ENCODE measurements at regions not wholly inside any gene's neighbourhood (a gene's known extent, or its start where the extent isn't known, plus 50 kb on each side); places are given as distances from the start of the nearest gene placed in this dataset.

- peaks cover 2 to 27% (median 22%) of the 10 kb centered on the region in 4 experiments for H3K36me3 ChIP-seq (ENCODE audit: control insufficient read depth in 4 of 4, insufficient read depth in 4 of 4, low read length in 3 of 4)
- peaks cover 2 to 27% (median 16%) of the 10 kb centered on the region in 4 experiments for H3K4me1 ChIP-seq (ENCODE audit: control extremely low read depth in 1 of 4, control insufficient read depth in 4 of 4, insufficient read depth in 4 of 4, low read length in 3 of 4)
- no peaks in the 10 kb centered on the region for H3K9me3 ChIP-seq (ENCODE audit: control extremely low read depth in 1 of 5, control insufficient read depth in 4 of 5, insufficient read depth in 2 of 5, low read depth in 1 of 5, low read length in 4 of 5)
- H3K27ac ChIP-seq (ENCODE audit: insufficient read depth in 1 of 2, low read depth in 1 of 2, low read length in 2 of 2, poor library complexity in 1 of 2, severe bottlenecking in 2 of 2), result no peak overlapping the region
- ChIA-PET CTCF (interaction anchor here (1.1 to 2.1 kb wide), 4 partner anchors 9 to 35 kb away, joined by 3 to 5 read pairs (median 4); no protein-coding TSS in a partner anchor), POLR2A (no interaction called here)
- H3K27me3 ChIP-seq (replicated peaks in 2 of 5; ENCODE audit: control insufficient read depth in 4 of 5, insufficient read depth in 5 of 5, low read length in 4 of 5), result no peaks in the 10 kb centered on the region
- peak overlapping the region; percentile 11 to 83 (median 57) for H3K4me3 ChIP-seq (ENCODE audit: control insufficient read depth in 1 of 7, extremely low read depth in 1 of 7, insufficient read depth in 4 of 7, low read depth in 2 of 7, low read length in 6 of 7)
- WGBS (ENCODE audit: insufficient coverage), result 0% methylated on average over 3 of the region's 7 CpGs
- no peak for DNase-seq
Observed at GRCh38 chr9:708182-708550, 133.3 kb upstream of the DMRT1 start.

- DNase-seq, result peak in 2 of 3 donors; percentile 52 to 64
- 3% methylated on average over 4 of the region's 9 CpGs for WGBS (ENCODE audit: insufficient coverage)
- POLR2A ChIA-PET, result no interaction called here
- H3K4me1 ChIP-seq (ENCODE audit: control extremely low read depth in 1 of 4, control insufficient read depth in 4 of 4, insufficient read depth in 4 of 4, low read length in 3 of 4), result peaks cover 2 to 27% (median 16%) of the 10 kb centered on the region in 4 experiments
- H3K27me3 ChIP-seq (replicated peaks in 2 of 5; ENCODE audit: control insufficient read depth in 4 of 5, insufficient read depth in 5 of 5, low read length in 4 of 5), result no peaks in the 10 kb centered on the region
- CTCF ChIA-PET, result interaction anchor here (1.3 to 2.1 kb wide), 3 partner anchors 9 to 15 kb away, joined by 4 to 5 read pairs (median 4); no protein-coding TSS in a partner anchor
- no peaks in the 10 kb centered on the region for H3K9me3 ChIP-seq (ENCODE audit: control extremely low read depth in 1 of 5, control insufficient read depth in 4 of 5, insufficient read depth in 2 of 5, low read depth in 1 of 5, low read length in 4 of 5)
- peaks cover 2 to 29% (median 25%) of the 10 kb centered on the region in 4 experiments for H3K36me3 ChIP-seq (ENCODE audit: control insufficient read depth in 4 of 4, insufficient read depth in 4 of 4, low read length in 3 of 4)
- peak overlapping the region in 6 of 7 experiments; percentile 11 to 83 (median 58) for H3K4me3 ChIP-seq (ENCODE audit: control insufficient read depth in 1 of 7, extremely low read depth in 1 of 7, insufficient read depth in 4 of 7, low read depth in 2 of 7, low read length in 6 of 7)
- no peak overlapping the region for H3K27ac ChIP-seq (ENCODE audit: insufficient read depth in 1 of 2, low read depth in 1 of 2, low read length in 2 of 2, poor library complexity in 1 of 2, severe bottlenecking in 2 of 2)
Observed at GRCh38 chr9:708551-709432, 132.7 kb upstream of the DMRT1 start.

GRCh38 chr9:710951-711745, 130.3 kb upstream of the DMRT1 start:
- Histone ChIP-seq H3K27me3 (replicated peaks in 2 of 5; ENCODE audit: control insufficient read depth in 4 of 5, insufficient read depth in 5 of 5, low read length in 4 of 5) (no peaks in the 10 kb centered on the region), H3K9me3 (ENCODE audit: control extremely low read depth in 1 of 5, control insufficient read depth in 4 of 5, insufficient read depth in 2 of 5, low read depth in 1 of 5, low read length in 4 of 5) (no peaks in the 10 kb centered on the region), H3K4me3 (ENCODE audit: control insufficient read depth in 1 of 7, extremely low read depth in 1 of 7, insufficient read depth in 4 of 7, low read depth in 2 of 7, low read length in 6 of 7) (no peak overlapping the region), H3K36me3 (ENCODE audit: control insufficient read depth in 4 of 4, insufficient read depth in 4 of 4, low read length in 3 of 4) (peaks cover 2 to 32% (median 26%) of the 10 kb centered on the region in 4 experiments), H3K27ac (ENCODE audit: insufficient read depth in 1 of 2, low read depth in 1 of 2, low read length in 2 of 2, poor library complexity in 1 of 2, severe bottlenecking in 2 of 2) (no peak overlapping the region), H3K4me1 (ENCODE audit: control extremely low read depth in 1 of 4, control insufficient read depth in 4 of 4, insufficient read depth in 4 of 4, low read length in 3 of 4) (peaks cover 2 to 36% (median 13%) of the 10 kb centered on the region in 4 experiments)
- ChIA-PET POLR2A (interaction anchor here (0.6 kb wide), 1 partner anchor 45 kb away, joined by 4 read pairs; no protein-coding TSS in a partner anchor), CTCF (interaction anchor here (0.8 to 2.3 kb wide), 7 partner anchors 10 to 61 kb away, joined by 3 to 10 read pairs (median 4); no protein-coding TSS in a partner anchor)
- peak in 1 of 3 donors; percentile 23 for DNase-seq
- 93% methylated on average over 12 of the region's 14 CpGs for WGBS (ENCODE audit: insufficient coverage)

- ChIA-PET POLR2A (no interaction called here), CTCF (interaction anchor here (0.9 to 2.3 kb wide), 7 partner anchors 10 to 40 kb away, joined by 3 to 10 read pairs (median 3); no protein-coding TSS in a partner anchor)
- H3K36me3 ChIP-seq (ENCODE audit: control insufficient read depth in 4 of 4, insufficient read depth in 4 of 4, low read length in 3 of 4), result peaks cover 2 to 32% (median 26%) of the 10 kb centered on the region in 4 experiments
- 97% methylated on average over 22 of the region's 22 CpGs for WGBS (ENCODE audit: insufficient coverage)
- H3K9me3 ChIP-seq (ENCODE audit: control extremely low read depth in 1 of 5, control insufficient read depth in 4 of 5, insufficient read depth in 2 of 5, low read depth in 1 of 5, low read length in 4 of 5), result no peaks in the 10 kb centered on the region
- DNase-seq, result no peak
- H3K4me1 ChIP-seq (ENCODE audit: control extremely low read depth in 1 of 4, control insufficient read depth in 4 of 4, insufficient read depth in 4 of 4, low read length in 3 of 4), result peaks cover 2 to 30% (median 10%) of the 10 kb centered on the region in 4 experiments
- H3K4me3 ChIP-seq (ENCODE audit: control insufficient read depth in 1 of 7, extremely low read depth in 1 of 7, insufficient read depth in 4 of 7, low read depth in 2 of 7, low read length in 6 of 7), result no peak overlapping the region
- H3K27me3 ChIP-seq (replicated peaks in 2 of 5; ENCODE audit: control insufficient read depth in 4 of 5, insufficient read depth in 5 of 5, low read length in 4 of 5), result no peaks in the 10 kb centered on the region
- H3K27ac ChIP-seq (ENCODE audit: insufficient read depth in 1 of 2, low read depth in 1 of 2, low read length in 2 of 2, poor library complexity in 1 of 2, severe bottlenecking in 2 of 2), result no peak overlapping the region
Observed at GRCh38 chr9:711761-712553, 129.5 kb upstream of the DMRT1 start.

GRCh38 chr9:712643-713042, 128.9 kb upstream of the DMRT1 start:
- Histone ChIP-seq H3K36me3 (ENCODE audit: control insufficient read depth in 4 of 4, insufficient read depth in 4 of 4, low read length in 3 of 4) (peaks cover 2 to 32% (median 26%) of the 10 kb centered on the region in 4 experiments), H3K27ac (ENCODE audit: insufficient read depth in 1 of 2, low read depth in 1 of 2, low read length in 2 of 2, poor library complexity in 1 of 2, severe bottlenecking in 2 of 2) (no peak overlapping the region), H3K9me3 (ENCODE audit: control extremely low read depth in 1 of 5, control insufficient read depth in 4 of 5, insufficient read depth in 2 of 5, low read depth in 1 of 5, low read length in 4 of 5) (no peaks in the 10 kb centered on the region), H3K27me3 (replicated peaks in 2 of 5; ENCODE audit: control insufficient read depth in 4 of 5, insufficient read depth in 5 of 5, low read length in 4 of 5) (no peaks in the 10 kb centered on the region), H3K4me3 (ENCODE audit: control insufficient read depth in 1 of 7, extremely low read depth in 1 of 7, insufficient read depth in 4 of 7, low read depth in 2 of 7, low read length in 6 of 7) (no peak overlapping the region), H3K4me1 (ENCODE audit: control extremely low read depth in 1 of 4, control insufficient read depth in 4 of 4, insufficient read depth in 4 of 4, low read length in 3 of 4) (peaks cover 2 to 27% (median 8%) of the 10 kb centered on the region in 4 experiments)
- 94% methylated on average over 16 of the region's 16 CpGs for WGBS (ENCODE audit: insufficient coverage)
- CTCF ChIA-PET, result interaction anchor here (0.9 to 2.3 kb wide), 6 partner anchors 9 to 48 kb away, joined by 3 to 10 read pairs (median 3); no protein-coding TSS in a partner anchor
- POLR2A ChIA-PET, result no interaction called here
- no peak for DNase-seq

- CTCF ChIA-PET, result interaction anchor here (0.9 to 2.3 kb wide), 5 partner anchors 8 to 48 kb away, joined by 3 to 10 read pairs (median 3); no protein-coding TSS in a partner anchor
- POLR2A ChIA-PET, result no interaction called here
- peaks cover 2 to 26% (median 8%) of the 10 kb centered on the region in 4 experiments for H3K4me1 ChIP-seq (ENCODE audit: control extremely low read depth in 1 of 4, control insufficient read depth in 4 of 4, insufficient read depth in 4 of 4, low read length in 3 of 4)
Observed at GRCh38 chr9:713091-713490, 128.4 kb upstream of the DMRT1 start.

More at GRCh38 chr9:713091-713490, 128.4 kb upstream of the DMRT1 start:
- peaks cover 2 to 32% (median 26%) of the 10 kb centered on the region in 4 experiments for H3K36me3 ChIP-seq (ENCODE audit: control insufficient read depth in 4 of 4, insufficient read depth in 4 of 4, low read length in 3 of 4)
- WGBS (ENCODE audit: insufficient coverage), result 90% methylated on average over 3 of the region's 4 CpGs
- H3K4me3 ChIP-seq (ENCODE audit: control insufficient read depth in 1 of 7, extremely low read depth in 1 of 7, insufficient read depth in 4 of 7, low read depth in 2 of 7, low read length in 6 of 7), result no peak overlapping the region
- H3K9me3 ChIP-seq (ENCODE audit: control extremely low read depth in 1 of 5, control insufficient read depth in 4 of 5, insufficient read depth in 2 of 5, low read depth in 1 of 5, low read length in 4 of 5), result no peaks in the 10 kb centered on the region
- H3K27me3 ChIP-seq (replicated peaks in 2 of 5; ENCODE audit: control insufficient read depth in 4 of 5, insufficient read depth in 5 of 5, low read length in 4 of 5), result no peaks in the 10 kb centered on the region
- H3K27ac ChIP-seq (ENCODE audit: insufficient read depth in 1 of 2, low read depth in 1 of 2, low read length in 2 of 2, poor library complexity in 1 of 2, severe bottlenecking in 2 of 2), result no peak overlapping the region
- DNase-seq, result no peak

Data from common myeloid progenitor, CD34-positive (primary cell).